ENCODE measurements at regions not wholly inside any gene's neighbourhood (a gene's known extent, or its start where the extent isn't known, plus 50 kb on each side); places are given as distances from the start of the nearest gene placed in this dataset.

GRCh38 chr12:39124768-39125167, 219.4 kb upstream of the CPNE8 start:
- no peak for DNase-seq

DNA sequence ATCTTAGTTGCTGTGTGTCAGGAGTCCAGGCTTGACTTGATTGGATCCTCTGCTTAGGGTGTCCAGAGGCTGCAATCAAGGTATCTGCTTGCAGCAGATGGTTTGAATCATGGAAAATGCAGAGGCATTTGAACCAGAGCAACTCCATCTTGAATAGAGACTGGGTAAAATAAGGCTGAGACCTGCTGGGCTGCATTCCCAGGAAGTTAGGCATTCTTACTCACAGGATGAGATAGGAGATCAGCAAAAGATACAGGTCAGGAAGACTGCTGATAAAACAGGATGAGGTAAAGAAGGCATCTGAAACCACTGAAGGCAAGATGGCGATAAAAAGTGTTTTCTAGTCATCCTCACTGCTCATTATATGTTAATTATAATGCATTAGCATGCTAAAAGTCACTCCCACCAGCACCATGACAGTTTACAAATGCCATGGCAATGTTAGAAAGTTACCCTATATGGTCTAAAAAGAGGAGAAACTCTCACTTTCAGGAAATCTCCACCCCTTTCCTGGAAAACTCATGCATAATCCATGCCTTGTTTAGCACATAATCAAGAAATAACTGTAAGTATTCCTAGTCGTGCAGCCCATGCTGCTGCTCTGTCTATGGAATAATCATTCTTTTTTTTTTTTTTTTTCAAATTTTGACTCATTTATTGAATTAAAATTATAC, 218.3 kb upstream of the CPNE8 start:
- DNase-seq, result no peak

DNA sequence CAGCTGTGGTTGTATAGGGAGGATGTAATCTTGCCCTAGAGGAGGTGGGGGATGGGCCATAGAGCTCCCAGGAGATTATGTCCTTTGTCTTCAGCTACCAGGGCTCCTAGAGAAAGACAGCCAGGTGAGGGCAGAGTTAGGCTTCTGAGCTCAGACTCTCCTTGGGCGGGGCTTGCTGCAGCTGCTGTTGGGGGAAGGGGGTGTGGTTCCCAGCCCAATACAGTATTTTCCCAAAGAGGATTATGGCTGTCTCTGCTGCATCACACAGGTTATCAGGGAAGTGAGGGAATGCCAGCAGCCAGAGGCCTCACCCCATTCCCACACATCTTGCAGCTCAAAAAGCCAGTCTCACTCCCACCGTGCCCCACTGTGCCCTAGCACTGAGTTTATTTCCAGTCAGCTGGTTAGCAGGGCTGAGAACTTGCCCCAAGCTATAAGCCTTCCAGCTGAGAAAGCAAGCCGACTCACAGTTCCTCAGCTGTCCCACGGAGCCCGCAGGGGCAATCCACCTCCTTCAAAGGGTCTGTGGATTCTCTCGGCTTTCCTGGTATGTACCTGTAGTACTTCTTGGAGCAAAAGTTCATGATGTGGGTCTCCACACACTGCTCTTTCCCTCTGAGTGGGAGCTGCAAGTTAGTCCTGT, 217.3 kb upstream of the CPNE8 start:
- no peak for DNase-seq

DNA sequence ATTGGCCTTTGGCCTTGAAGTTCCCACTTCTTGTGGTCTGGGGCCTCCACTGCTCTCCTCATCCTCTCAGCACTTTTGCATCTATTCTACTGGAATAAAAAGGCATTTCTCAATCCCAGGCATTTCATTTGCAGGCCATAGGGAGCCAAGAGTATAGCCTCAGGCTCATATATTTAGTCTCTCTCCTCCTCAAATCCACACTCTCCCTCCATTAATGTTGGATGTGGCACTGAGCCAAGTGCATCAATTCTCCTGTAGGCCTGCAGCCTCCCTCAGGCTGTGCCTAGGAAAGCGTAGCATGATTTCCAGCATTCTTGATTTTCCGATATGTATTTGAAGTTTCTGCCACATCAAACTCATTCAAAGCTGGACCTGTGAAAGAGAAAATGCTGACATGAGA, 211.5 kb upstream of the CPNE8 start:
- DNase-seq, result no peak

DNA sequence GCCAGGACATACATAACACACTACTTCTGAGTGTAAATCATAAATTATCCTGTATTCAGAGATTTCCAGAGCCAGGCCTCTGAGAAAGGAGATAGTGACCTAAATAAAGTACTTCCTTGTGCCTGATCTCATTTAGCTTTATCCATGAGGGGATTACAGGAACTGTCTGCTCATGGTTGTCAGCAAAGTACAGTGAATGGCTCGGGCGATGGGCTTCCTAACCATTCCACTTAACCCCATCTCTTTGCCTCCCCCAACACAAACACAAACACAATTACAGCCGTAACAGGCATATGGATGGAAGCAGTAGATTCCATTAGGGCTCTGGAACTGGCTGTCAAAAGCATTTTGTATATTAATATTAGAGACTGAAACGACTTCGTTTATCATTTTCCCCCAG, 206.7 kb upstream of the CPNE8 start:
- no peak for DNase-seq

DNA sequence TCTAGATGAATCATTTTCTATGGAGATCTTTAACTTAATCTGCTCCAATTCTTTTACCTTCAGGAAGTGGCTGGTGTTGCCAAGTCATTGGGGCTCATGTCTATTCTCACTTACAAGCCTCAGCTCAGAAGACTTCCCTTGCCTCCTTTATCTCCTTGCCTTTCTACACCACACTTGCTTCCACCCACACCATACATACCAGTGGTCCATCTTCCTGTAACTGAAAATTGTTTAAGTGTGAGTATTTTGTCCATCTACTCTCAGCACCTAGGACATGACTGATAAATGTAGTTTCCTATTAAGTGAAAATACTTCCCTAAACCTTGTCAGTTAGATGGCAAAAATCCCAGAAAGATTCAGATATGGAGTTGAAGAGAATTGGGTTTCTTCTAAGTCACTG, 199.7 kb upstream of the CPNE8 start:
- DNase-seq, result no peak

DNA sequence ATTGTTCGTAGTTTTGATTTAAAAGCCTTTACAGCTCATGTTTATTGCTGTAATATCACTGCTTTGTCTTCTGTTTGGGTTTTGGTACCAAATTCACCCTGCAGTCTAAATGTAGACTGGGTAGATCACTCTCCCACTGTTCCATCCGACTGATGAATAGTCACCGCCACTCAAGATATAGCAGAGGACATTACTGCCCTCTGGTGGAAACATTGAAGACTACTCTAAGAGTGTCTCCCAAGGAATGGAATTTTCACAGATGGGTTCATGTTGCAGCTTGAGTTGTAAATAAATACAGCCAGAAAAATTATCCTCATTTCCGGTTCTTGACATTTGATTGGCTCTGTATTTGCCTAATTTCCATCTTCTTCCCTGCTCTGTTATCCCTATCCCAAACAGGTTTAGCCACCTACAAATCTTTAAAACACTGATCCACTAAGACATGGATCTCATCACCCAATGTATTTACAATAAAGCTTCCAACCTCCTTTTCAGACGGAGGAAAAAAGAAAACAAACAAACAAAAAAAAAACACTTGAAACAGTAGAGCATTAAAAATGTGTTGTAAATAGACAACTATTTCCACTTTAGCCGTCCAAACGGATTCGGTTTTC, 198.3 kb upstream of the CPNE8 start:
- DNase-seq, result no peak

DNA sequence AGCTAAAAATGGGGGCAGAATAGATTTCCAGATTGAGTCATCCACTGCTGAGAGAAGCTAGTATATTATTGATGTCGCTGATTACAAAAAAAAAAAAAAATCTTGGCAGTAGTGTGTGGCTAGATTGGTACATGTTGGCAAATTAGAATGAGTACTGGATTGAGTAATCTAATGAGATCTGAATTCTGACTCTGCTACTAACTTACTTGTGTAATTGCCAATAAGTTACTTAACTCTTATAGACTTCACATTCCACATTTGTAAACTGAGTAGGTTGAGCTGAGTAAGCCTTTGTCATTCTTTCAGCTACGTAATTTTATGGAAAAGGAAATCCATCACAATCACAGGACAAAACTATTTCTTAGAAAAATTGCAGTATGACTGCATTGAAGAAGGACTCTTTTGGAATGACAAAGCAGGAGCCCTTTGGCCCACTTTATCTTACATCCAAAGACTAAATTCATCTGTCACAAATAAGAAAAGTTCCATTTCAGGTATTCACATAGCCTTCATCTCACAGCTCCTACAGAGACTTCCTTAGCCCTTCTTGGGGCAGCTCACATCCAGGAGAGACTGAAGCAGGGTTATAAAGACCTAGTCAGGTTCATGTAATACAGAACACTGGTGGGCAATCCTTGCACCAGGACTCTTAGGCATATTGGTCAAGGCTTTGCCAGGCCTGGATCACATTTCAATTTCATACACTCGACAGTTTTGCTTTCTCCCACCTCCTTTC, 197.3 kb upstream of the CPNE8 start:
- no peak for DNase-seq

- no peak for DNase-seq
Measured at GRCh38 chr12:39095636-39096330, 190.4 kb upstream of the CPNE8 start.

GRCh38 chr12:39081910-39082309, 176.5 kb upstream of the CPNE8 start:
- DNase-seq, result no peak

- no peak for DNase-seq
Measured at GRCh38 chr12:39077226-39077625, 171.8 kb upstream of the CPNE8 start.

GRCh38 chr12:39074063-39074462, 168.7 kb upstream of the CPNE8 start:
- no peak for DNase-seq

- DNase-seq, result no peak
Measured at GRCh38 chr12:39072658-39073057, 167.3 kb upstream of the CPNE8 start.

DNA sequence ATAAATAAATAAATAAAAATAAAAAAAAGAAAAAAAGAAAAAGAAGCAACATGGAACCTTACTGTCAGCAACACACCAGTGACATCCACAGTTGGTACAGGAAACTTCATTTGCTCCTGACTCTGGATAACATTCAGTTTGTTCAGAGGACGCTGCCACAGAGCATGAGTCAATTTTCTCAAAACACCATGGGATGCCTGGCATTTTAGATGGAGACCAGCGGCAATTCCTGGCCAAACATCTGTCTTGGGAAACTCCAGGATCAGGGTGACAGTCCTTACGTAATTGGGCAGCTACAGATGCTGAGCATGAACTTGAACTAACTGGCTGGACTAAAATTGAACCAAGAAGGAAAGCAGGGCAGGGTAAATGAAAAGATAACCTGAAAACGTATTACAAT, 166.2 kb upstream of the CPNE8 start:
- no peak for DNase-seq

GRCh38 chr12:39070775-39071174, 165.4 kb upstream of the CPNE8 start:
- DNase-seq, result no peak

GRCh38 chr12:39065455-39065854, 160.1 kb upstream of the CPNE8 start:
- DNase-seq, result no peak

- DNase-seq, result no peak
Measured at GRCh38 chr12:39064708-39065107, 159.3 kb upstream of the CPNE8 start.

DNA sequence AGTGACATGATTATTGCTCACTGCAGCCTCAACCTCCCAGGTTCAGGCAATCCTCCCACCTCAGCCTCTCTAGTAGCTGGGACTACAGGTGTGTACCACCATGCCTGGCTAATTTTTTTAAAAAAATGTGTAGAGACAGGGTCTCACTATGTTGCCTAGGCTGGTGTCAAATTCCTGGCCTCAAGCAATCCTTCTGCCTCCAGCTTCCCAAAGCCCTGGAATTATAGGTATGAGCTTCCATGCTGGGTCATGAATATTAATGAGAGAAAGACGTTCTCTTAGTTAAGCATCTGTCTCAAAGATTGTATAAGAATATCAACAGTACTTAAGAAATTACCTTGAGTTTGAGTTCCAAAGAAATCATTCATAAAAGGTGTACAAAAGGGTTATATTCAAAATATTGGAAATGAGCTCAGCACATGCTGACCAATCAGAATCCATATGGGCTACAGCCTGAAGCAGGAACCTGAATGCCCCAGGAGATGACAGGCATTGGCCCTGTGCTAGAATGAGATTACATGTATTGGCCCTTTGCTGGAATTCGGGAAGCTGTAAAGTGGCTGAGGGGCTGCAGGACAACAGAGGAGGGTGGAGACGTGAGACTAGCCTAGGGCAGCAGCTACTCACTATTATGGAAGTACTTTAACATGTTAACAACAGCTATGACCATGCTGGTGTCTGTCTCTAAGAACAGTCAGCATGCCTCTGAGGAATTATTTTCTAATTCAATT, 157.0 kb upstream of the CPNE8 start:
- DNase-seq, result no peak

- DNase-seq, result no peak
Measured at GRCh38 chr12:39061576-39061975, 156.2 kb upstream of the CPNE8 start.

DNA sequence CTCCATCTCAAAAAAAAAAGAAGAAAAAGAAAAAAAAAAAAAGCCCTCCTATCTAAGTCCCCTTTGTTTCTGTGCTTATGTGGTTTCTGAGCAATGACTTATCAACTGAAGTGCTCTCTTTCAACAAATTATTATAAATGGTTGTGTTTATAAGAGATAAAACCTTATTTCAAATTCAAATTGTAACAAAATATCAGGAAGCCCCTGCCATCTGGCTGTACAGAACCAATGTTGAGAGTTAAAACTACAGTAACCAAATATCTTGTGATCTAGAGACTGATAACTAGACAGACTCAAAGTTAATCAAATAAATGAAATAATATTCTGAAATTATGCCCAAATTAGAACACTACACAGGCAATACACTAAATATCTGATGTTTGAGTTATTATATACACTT, 143.0 kb upstream of the CPNE8 start:
- DNase-seq, result no peak

DNA sequence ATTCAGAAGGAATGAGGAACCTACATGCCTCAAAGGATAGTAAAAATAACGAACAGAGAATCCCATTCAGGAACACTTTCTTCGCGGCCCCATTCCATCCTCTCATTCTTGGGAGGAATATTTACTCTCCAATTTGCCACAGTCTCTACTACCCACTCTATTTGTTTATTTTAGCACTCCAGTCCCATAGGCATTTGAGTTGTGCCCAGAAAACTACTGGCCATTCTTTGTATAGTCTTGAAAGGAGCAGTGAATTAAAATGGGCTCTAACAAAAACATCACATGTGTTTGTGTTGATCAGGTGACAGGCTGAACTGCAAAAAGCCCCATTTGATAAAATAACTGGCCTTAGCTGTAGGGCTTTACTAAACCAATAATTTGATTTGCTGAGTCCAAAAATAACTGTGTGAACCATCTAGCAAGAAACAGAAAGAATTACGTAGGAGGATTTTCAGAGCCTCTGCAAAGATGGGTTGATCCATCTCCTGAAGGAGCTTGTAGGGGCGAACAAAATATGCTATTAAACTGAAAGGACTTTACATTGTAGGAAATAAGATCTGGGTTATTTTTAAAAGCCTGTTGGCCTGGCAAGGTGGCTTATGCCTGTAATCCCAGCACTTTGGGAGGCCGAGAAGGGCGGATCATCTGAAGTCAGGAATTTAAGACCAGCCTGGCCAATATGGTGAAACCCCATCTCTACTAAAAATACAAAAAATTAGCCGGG, 142.3 kb upstream of the CPNE8 start:
- no peak for DNase-seq

GRCh38 chr12:39044754-39045153, 139.4 kb upstream of the CPNE8 start:
- DNase-seq, result no peak

Measured in stimulated activated CD4-positive, alpha-beta T cell treated with anti-CD3 and anti-CD28 coated beads, Interleukin-1b, Interleukin-23, amount 100 ng/mL, for 48 hours (primary cell).